ENCODE measurements at regions not wholly inside any gene's neighbourhood (a gene's known extent, or its start where the extent isn't known, plus 50 kb on each side); places are given as distances from the start of the nearest gene placed in this dataset.

DNA sequence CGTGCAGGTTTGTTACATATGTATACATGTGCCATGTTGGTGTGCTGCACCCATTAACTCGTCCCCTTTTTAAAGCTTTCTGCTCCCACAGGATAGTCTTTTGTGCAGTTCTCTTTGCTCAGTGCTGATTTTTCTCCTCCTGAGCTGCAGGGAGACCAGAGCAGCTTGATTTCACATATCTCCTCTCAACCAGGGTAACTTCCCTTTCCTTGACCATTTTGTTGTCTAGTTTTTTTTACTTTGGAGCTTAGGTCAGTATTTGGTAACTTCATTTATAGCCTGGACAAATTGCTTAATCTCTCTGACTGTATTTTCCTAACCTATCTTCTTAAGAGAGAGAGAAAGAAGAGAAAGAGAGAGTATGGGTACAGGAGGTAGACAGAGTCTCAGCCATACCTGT lies 137.1 kb upstream of the ZNF366 start:
- no peaks in the 10 kb centered on the region for H4K20me1 ChIP-seq (ENCODE audit: insufficient read depth)
- ChIA-PET CTCF (interaction anchor here (0.8 to 1.1 kb wide), 3 partner anchors 10 to 43 kb away, joined by 3 read pairs; no protein-coding TSS in a partner anchor), POLR2A (no interaction called here)
- no peaks in the 10 kb centered on the region for H3K9me2 ChIP-seq
- peaks cover 0 to 23% of the 10 kb centered on the region in 2 experiments; a peak in 2 of 4 replicates for H3K4me1 ChIP-seq (ENCODE audit: control insufficient read depth in 1 of 2, insufficient read depth in 2 of 2, low read depth in 1 of 2, low read length in 1 of 2)
- no peaks in the 10 kb centered on the region for H3K79me2 ChIP-seq (ENCODE audit: insufficient read depth)
- no peaks in the 10 kb centered on the region for H3K27me3 ChIP-seq (ENCODE audit: insufficient read depth)
- H3K36me3 ChIP-seq (replicated peaks in 1 of 2; ENCODE audit: control insufficient read depth in 1 of 2, insufficient read depth in 2 of 2, low read length in 1 of 2) = no peaks in the 10 kb centered on the region
- H3K4me2 ChIP-seq = no peak overlapping the region
- H3F3A ChIP-seq (replicated peaks; ENCODE audit: insufficient read depth) = no peaks in the 10 kb centered on the region
- H3K9me3 ChIP-seq = no peaks in the 10 kb centered on the region
- TF ChIP-seq SMC3 (IDR thresholded peaks at IDR 0.05; ENCODE audit: low read depth, low read length) (no peak), EP300 (IDR thresholded peaks at IDR 0.05; ENCODE audit: borderline replicate concordance in 1 of 2, low read depth in 1 of 2, low read length in 1 of 2) (no peak), RFX5 (IDR thresholded peaks at IDR 0.05; ENCODE audit: low read length) (no peak), GATA2 (CRISPR knock-in tag; IDR thresholded peaks at IDR 0.05) (no peak), NFIC (IDR thresholded peaks at IDR 0.05; ENCODE audit: borderline replicate concordance) (no peak), TCF12 (IDR thresholded peaks at IDR 0.05) (no peak), FOSL2 (IDR thresholded peaks at IDR 0.05; ENCODE audit: borderline replicate concordance, low read depth) (no peak), NRF1 (IDR thresholded peaks at IDR 0.05; ENCODE audit: low read depth, low read length) (no peak), TEAD4 (IDR thresholded peaks at IDR 0.05; ENCODE audit: borderline replicate concordance, insufficient read depth) (no peak), MEF2A (IDR thresholded peaks at IDR 0.05; ENCODE audit: borderline replicate concordance, low read depth) (no peak), GABPA (IDR thresholded peaks at IDR 0.05; ENCODE audit: low read depth) (no peak)
- TF ChIP-seq, protein P1, sequence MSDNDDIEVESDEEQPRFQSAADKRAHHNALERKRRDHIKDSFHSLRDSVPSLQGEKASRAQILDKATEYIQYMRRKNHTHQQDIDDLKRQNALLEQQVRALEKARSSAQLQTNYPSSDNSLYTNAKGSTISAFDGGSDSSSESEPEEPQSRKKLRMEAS (IDR thresholded peaks at IDR 0.05; ENCODE audit: low read depth) = no peak
- TF ChIP-seq, protein P2, sequence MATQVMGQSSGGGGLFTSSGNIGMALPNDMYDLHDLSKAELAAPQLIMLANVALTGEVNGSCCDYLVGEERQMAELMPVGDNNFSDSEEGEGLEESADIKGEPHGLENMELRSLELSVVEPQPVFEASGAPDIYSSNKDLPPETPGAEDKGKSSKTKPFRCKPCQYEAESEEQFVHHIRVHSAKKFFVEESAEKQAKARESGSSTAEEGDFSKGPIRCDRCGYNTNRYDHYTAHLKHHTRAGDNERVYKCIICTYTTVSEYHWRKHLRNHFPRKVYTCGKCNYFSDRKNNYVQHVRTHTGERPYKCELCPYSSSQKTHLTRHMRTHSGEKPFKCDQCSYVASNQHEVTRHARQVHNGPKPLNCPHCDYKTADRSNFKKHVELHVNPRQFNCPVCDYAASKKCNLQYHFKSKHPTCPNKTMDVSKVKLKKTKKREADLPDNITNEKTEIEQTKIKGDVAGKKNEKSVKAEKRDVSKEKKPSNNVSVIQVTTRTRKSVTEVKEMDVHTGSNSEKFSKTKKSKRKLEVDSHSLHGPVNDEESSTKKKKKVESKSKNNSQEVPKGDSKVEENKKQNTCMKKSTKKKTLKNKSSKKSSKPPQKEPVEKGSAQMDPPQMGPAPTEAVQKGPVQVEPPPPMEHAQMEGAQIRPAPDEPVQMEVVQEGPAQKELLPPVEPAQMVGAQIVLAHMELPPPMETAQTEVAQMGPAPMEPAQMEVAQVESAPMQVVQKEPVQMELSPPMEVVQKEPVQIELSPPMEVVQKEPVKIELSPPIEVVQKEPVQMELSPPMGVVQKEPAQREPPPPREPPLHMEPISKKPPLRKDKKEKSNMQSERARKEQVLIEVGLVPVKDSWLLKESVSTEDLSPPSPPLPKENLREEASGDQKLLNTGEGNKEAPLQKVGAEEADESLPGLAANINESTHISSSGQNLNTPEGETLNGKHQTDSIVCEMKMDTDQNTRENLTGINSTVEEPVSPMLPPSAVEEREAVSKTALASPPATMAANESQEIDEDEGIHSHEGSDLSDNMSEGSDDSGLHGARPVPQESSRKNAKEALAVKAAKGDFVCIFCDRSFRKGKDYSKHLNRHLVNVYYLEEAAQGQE (IDR thresholded peaks at IDR 0.05; ENCODE audit: low read depth, low read length) = no peak
- TF ChIP-seq, protein P3, sequence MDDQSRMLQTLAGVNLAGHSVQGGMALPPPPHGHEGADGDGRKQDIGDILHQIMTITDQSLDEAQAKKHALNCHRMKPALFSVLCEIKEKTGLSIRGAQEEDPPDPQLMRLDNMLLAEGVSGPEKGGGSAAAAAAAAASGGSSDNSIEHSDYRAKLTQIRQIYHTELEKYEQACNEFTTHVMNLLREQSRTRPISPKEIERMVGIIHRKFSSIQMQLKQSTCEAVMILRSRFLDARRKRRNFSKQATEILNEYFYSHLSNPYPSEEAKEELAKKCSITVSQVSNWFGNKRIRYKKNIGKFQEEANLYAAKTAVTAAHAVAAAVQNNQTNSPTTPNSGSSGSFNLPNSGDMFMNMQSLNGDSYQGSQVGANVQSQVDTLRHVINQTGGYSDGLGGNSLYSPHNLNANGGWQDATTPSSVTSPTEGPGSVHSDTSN (IDR thresholded peaks at IDR 0.05) = no peak
- TF ChIP-seq, protein P4, sequence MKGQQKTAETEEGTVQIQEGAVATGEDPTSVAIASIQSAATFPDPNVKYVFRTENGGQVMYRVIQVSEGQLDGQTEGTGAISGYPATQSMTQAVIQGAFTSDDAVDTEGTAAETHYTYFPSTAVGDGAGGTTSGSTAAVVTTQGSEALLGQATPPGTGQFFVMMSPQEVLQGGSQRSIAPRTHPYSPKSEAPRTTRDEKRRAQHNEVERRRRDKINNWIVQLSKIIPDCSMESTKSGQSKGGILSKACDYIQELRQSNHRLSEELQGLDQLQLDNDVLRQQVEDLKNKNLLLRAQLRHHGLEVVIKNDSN (IDR thresholded peaks at IDR 0.05; ENCODE audit: borderline replicate concordance, low read depth) = no peak
- TF ChIP-seq, protein P5, sequence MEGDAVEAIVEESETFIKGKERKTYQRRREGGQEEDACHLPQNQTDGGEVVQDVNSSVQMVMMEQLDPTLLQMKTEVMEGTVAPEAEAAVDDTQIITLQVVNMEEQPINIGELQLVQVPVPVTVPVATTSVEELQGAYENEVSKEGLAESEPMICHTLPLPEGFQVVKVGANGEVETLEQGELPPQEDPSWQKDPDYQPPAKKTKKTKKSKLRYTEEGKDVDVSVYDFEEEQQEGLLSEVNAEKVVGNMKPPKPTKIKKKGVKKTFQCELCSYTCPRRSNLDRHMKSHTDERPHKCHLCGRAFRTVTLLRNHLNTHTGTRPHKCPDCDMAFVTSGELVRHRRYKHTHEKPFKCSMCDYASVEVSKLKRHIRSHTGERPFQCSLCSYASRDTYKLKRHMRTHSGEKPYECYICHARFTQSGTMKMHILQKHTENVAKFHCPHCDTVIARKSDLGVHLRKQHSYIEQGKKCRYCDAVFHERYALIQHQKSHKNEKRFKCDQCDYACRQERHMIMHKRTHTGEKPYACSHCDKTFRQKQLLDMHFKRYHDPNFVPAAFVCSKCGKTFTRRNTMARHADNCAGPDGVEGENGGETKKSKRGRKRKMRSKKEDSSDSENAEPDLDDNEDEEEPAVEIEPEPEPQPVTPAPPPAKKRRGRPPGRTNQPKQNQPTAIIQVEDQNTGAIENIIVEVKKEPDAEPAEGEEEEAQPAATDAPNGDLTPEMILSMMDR (IDR thresholded peaks at IDR 0.05) = no peak
- no peak for DNase-seq
- H2AFZ ChIP-seq (ENCODE audit: low read depth) = no peak overlapping the region
- no peak overlapping the region for H3K4me3 ChIP-seq (ENCODE audit: low read depth in 2 of 2, low read length in 1 of 2)
- no peak overlapping the region for H3K9ac ChIP-seq
- H3K27ac ChIP-seq (ENCODE audit: low read depth in 2 of 2, low read length in 1 of 2) = no peak overlapping the region
- WGBS (ENCODE audit: low lambda C conversion rate) = 71% methylated on average over 2 of the region's 2 CpGs
